AG10803 (cell line): ENCODE measurements at regions not wholly inside any gene's neighbourhood (a gene's known extent, or its start where the extent isn't known, plus 50 kb on each side); places are given as distances from the start of the nearest gene placed in this dataset.

Experiments
- DNase-seq: peaks from one replicate; pipeline ENCODE4 v3.0.0; 2010; ENCODE audit warnings: low read depth
- H3K4me3 ChIP-seq: 2 replicates; pipeline ENCODE4 v1.5.1; 2011; ENCODE audit warnings: mild to moderate bottlenecking, low read length, control low read depth
- CTCF ChIP-seq: conservative IDR thresholded peaks from 2 replicates; pipeline ENCODE4 v1.5.1; 2011; ENCODE audit warnings: mild to moderate bottlenecking, low read length, control low read depth, inconsistent platforms

DNA sequence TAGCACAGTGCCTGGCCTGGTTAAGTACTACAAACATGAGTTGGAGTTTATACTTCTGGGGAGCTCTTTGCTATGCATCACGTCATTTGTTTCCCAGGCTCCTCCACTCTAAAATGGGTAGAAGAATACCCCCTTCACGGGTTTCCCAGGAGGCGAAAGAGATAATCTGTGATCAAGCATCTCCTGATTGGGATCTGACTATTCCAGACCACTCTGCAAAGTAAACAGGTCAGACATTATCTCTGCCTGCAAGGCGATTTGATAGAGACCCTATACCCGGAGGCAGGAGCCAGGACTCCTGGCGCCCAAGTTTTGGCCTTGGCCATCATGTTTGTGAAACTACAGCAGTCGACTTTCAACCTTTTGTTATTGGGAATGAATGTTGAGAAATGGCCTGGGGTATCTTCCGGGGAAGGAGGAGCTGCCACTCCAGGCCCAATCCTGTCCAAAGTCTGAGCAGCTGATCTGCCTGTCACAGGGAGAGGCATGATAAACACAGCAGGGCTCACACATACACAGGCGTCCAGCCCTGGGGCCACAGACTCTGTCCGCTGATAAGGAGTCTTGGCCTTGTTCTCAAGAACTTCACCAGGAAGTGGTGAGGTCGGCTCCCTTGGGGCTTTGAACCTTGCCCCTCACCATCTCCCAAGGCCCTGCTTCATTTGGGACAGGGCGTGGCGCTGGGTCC, 199.9 kb downstream of the MAF start:
- no peak overlapping the region for H3K4me3 ChIP-seq
- DNase-seq, result no peak
- no peak for TF ChIP-seq CTCF

DNA sequence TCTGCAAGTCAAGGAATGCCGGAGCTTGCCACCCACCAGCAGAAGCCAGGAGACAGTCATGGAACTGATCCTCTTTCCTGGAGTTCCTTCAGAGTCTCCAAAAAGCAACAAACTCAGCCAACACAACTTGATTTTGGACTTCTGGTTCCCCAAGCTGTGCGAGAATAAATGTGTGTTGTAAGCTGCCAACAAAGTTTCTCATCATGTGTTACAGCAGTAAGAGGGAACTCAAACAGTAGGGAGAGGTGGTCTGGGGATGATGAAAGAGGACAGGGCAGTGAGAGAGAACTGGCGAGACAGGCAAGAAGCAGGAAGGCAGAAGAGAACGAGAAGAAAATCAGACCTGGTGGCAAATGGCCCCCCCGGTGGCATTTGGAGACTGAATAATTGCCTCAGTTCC, 204.9 kb downstream of the MAF start:
- TF ChIP-seq CTCF, result no peak
- no peak overlapping the region for H3K4me3 ChIP-seq
- no peak for DNase-seq

- no peak for TF ChIP-seq CTCF
- DNase-seq, result no peak
- no peak overlapping the region for H3K4me3 ChIP-seq
Measured at GRCh38 chr16:79394206-79394605, 206.3 kb downstream of the MAF start.

GRCh38 chr16:79393564-79393963, 207.0 kb downstream of the MAF start:
- TF ChIP-seq CTCF, result no peak
- no peak for DNase-seq
- H3K4me3 ChIP-seq, result no peak overlapping the region

GRCh38 chr16:79393127-79393526, 207.4 kb downstream of the MAF start:
- DNase-seq, result no peak
- TF ChIP-seq CTCF, result no peak
- no peak overlapping the region for H3K4me3 ChIP-seq

DNA sequence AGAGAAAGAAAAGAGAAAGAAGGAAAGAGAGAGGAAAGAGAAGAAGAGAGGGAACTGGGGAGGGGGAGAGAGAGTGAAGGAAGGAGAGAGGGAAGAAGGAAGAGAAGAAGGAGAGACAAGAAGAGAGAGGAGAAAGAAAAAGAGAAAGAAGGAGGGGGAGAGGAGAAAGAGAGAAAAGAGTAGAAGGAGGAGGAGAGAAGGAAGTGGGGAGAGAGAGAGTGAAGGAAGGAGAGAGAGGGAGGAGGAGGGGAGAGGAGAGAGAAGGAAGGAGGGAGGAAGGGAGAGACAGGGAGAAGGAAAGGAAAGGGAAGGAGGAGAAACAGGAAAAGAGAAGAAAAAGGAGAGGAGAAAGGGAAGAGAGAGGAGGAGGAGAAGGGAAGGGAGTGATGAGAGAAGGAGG, 208.5 kb downstream of the MAF start:
- no peak for TF ChIP-seq CTCF
- DNase-seq, result no peak
- H3K4me3 ChIP-seq, result no peak overlapping the region

DNA sequence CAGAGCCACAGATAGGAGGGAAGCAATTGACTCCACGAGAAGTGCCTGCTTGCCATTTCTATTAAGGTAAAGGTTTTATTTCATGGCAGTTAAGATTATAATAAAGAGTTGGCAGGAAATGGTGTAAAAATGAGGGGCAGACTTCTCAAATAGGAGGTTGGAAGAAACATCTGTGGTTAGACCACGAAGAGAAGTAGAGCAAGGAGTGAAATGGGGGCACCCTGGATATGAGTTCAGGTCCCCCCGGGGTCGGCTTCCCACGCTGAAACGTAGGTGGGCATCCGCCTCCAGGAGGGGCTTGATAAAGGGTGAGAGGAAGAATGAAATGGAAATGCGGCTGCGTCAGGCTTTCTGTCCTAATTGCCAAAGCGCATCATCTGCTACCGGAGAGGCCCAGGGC, 209.1 kb downstream of the MAF start:
- DNase-seq, result no peak
- TF ChIP-seq CTCF, result no peak
- H3K4me3 ChIP-seq, result no peak overlapping the region
